HEK293 (cell line): ENCODE measurements at regions not wholly inside any gene's neighbourhood (a gene's known extent, or its start where the extent isn't known, plus 50 kb on each side); places are given as distances from the start of the nearest gene placed in this dataset.

Experiments used
- BCL11A ChIP-seq: fragments of 450-650 bp; formaldehyde crosslinking; IDR thresholded peaks from 2 replicates; pipeline ENCODE4 v1.5.1; 2016; ENCODE audit warnings: low read depth, missing biosample characterization, missing genetic modification characterization
- FEZF1 ChIP-seq: fragments of 450-650 bp; formaldehyde crosslinking; IDR thresholded peaks from 2 replicates; pipeline ENCODE4 v1.5.1; 2016; ENCODE audit warnings: missing biosample characterization, missing genetic modification characterization
- HOXC10 ChIP-seq: sonication (generic); formaldehyde crosslinking; IDR thresholded peaks from 2 replicates; pipeline ENCODE4 v1.8.1; 2023; ENCODE audit warnings: mild to moderate bottlenecking, missing genetic modification reagents
- KLF1 ChIP-seq: fragments of 450-650 bp; formaldehyde crosslinking; IDR thresholded peaks from 2 replicates; pipeline ENCODE4 v1.5.1; 2016; ENCODE audit warnings: missing biosample characterization, missing genetic modification characterization
- PRDM1 ChIP-seq: fragments of 450-650 bp; formaldehyde crosslinking; IDR thresholded peaks from 2 replicates; pipeline ENCODE4; 2016; ENCODE audit warnings: missing biosample characterization, missing genetic modification characterization
- SETDB1 ChIP-seq: IDR thresholded peaks from one replicate; pipeline ENCODE4 v1.6.1; 2017; ENCODE audit warnings: mild to moderate bottlenecking, low read length, moderate library complexity, mixed read lengths; ENCODE audit not compliant: insufficient read length
- SP2 ChIP-seq: fragments of 450-650 bp; formaldehyde crosslinking; IDR thresholded peaks from 2 replicates; pipeline ENCODE4 v1.5.1; 2016; ENCODE audit warnings: missing biosample characterization, missing genetic modification characterization
- SP7 ChIP-seq: fragments of 450-650 bp; formaldehyde crosslinking; IDR thresholded peaks from 2 replicates; pipeline ENCODE4 v1.5.1; 2016; ENCODE audit warnings: missing biosample characterization, missing genetic modification characterization
- YY1 ChIP-seq: fragments of 450-650 bp; formaldehyde crosslinking; IDR thresholded peaks from 2 replicates; pipeline ENCODE4 v1.5.1; 2018; ENCODE audit warnings: missing biosample characterization, missing genetic modification characterization
- ZBTB17 ChIP-seq: fragments of 450-650 bp; formaldehyde crosslinking; IDR thresholded peaks from 2 replicates; pipeline ENCODE4 v1.5.1; 2016; ENCODE audit warnings: missing biosample characterization, missing genetic modification characterization
- ZBTB7A ChIP-seq: fragments of 450-650 bp; formaldehyde crosslinking; IDR thresholded peaks from 2 replicates; pipeline ENCODE4 v1.5.1; 2016; ENCODE audit warnings: low read depth, missing biosample characterization, missing genetic modification characterization
- ZEB2 ChIP-seq: fragments of 450-650 bp; formaldehyde crosslinking; IDR thresholded peaks from 2 replicates; pipeline ENCODE4 v1.5.1; 2016; ENCODE audit warnings: missing biosample characterization, missing genetic modification characterization
- ZFP3 ChIP-seq: fragments of 450-650 bp; formaldehyde crosslinking; IDR thresholded peaks from 2 replicates; pipeline ENCODE4 v1.5.1; 2016; ENCODE audit warnings: low read depth, missing biosample characterization, missing genetic modification characterization
- ZNF138 ChIP-seq: fragments of 450-650 bp; formaldehyde crosslinking; IDR thresholded peaks from 2 replicates; pipeline ENCODE4 v1.5.1; 2016; ENCODE audit warnings: missing biosample characterization, missing genetic modification characterization, borderline replicate concordance
- ZNF155 ChIP-seq: fragments of 450-650 bp; formaldehyde crosslinking; IDR thresholded peaks from 2 replicates; pipeline ENCODE4 v1.5.1; 2016; ENCODE audit warnings: missing biosample characterization, missing genetic modification characterization
- ZNF16 ChIP-seq: fragments of 450-650 bp; formaldehyde crosslinking; IDR thresholded peaks from 2 replicates; pipeline ENCODE4 v1.5.1; 2016; ENCODE audit warnings: low read depth, missing biosample characterization, missing genetic modification characterization
- ZNF169 ChIP-seq: fragments of 450-650 bp; formaldehyde crosslinking; IDR thresholded peaks from 2 replicates; pipeline ENCODE4 v1.5.1; 2016; ENCODE audit warnings: missing biosample characterization, missing genetic modification characterization
- ZNF175 ChIP-seq: fragments of 450-650 bp; formaldehyde crosslinking; IDR thresholded peaks from 2 replicates; pipeline ENCODE4 v1.5.1; 2016; ENCODE audit warnings: missing biosample characterization, missing genetic modification characterization
- ZNF202 ChIP-seq: fragments of 450-650 bp; formaldehyde crosslinking; IDR thresholded peaks from 2 replicates; pipeline ENCODE4 v1.5.1; 2016; ENCODE audit warnings: missing biosample characterization, missing genetic modification characterization, borderline replicate concordance
- ZNF221 ChIP-seq: fragments of 450-650 bp; formaldehyde crosslinking; IDR thresholded peaks from 2 replicates; pipeline ENCODE4 v1.5.1; 2017; ENCODE audit warnings: missing biosample characterization, missing genetic modification characterization, borderline replicate concordance
- ZNF274 ChIP-seq, 2 experiments: fragments of 200-500 bp in 1 of 2; fragments of 450-650 bp in 1 of 2; sonication (Bioruptor generic) in 1 of 2; formaldehyde crosslinking in 1 of 2; IDR thresholded peaks; 2 replicates each; pipeline versions ENCODE4 v1.5.1 to v1.6.1; 2014 to 2016; ENCODE audit warnings: borderline replicate concordance in 1 of 2, inconsistent platforms in 1 of 2, low read length in 1 of 2, missing biosample characterization in 1 of 2, missing genetic modification characterization in 1 of 2
- ZNF311 ChIP-seq: fragments of 450-650 bp; formaldehyde crosslinking; IDR thresholded peaks from 2 replicates; pipeline ENCODE4 v1.5.1; 2017; ENCODE audit warnings: missing biosample characterization, missing genetic modification characterization, borderline replicate concordance
- ZNF324 ChIP-seq: fragments of 450-650 bp; formaldehyde crosslinking; IDR thresholded peaks from 2 replicates; pipeline ENCODE4 v1.5.1; 2016; ENCODE audit warnings: missing biosample characterization, missing genetic modification characterization
- ZNF335 ChIP-seq: fragments of 450-650 bp; formaldehyde crosslinking; conservative IDR thresholded peaks from 2 replicates; pipeline ENCODE4 v1.5.1; 2016; ENCODE audit warnings: missing biosample characterization, missing genetic modification characterization
- ZNF354C ChIP-seq: fragments of 450-650 bp; formaldehyde crosslinking; IDR thresholded peaks from 2 replicates; pipeline ENCODE4 v1.5.1; 2016; ENCODE audit warnings: missing biosample characterization, missing genetic modification characterization, low read depth, borderline replicate concordance
- ZNF48 ChIP-seq: fragments of 450-650 bp; formaldehyde crosslinking; IDR thresholded peaks from 2 replicates; pipeline ENCODE4 v1.5.1; 2016; ENCODE audit warnings: missing biosample characterization, missing genetic modification characterization
- ZNF548 ChIP-seq: fragments of 450-650 bp; formaldehyde crosslinking; IDR thresholded peaks from 2 replicates; pipeline ENCODE4 v1.5.1; 2016; ENCODE audit warnings: missing biosample characterization, missing genetic modification characterization
- ZNF549 ChIP-seq: fragments of 450-650 bp; IDR thresholded peaks from 2 replicates; pipeline ENCODE4 v1.5.1; 2018; ENCODE audit warnings: missing biosample characterization, missing genetic modification characterization, mild to moderate bottlenecking, inconsistent platforms, moderate library complexity
- ZNF660 ChIP-seq: fragments of 450-650 bp; IDR thresholded peaks from 2 replicates; pipeline ENCODE4 v1.5.1; 2018; ENCODE audit warnings: missing biosample characterization, mild to moderate bottlenecking, missing genetic modification characterization
- ZNF677 ChIP-seq: fragments of 450-650 bp; IDR thresholded peaks from 2 replicates; pipeline ENCODE4 v1.5.0; 2018; ENCODE audit warnings: missing biosample characterization, mild to moderate bottlenecking, missing genetic modification characterization, moderate library complexity
- TF ChIP-seq, protein P1 (sequence below): fragments of 450-650 bp; formaldehyde crosslinking; IDR thresholded peaks from 2 replicates; pipeline ENCODE4 v1.5.1; 2016; ENCODE audit warnings: missing biosample characterization, missing genetic modification characterization
- TF ChIP-seq, protein P2 (sequence below): fragments of 450-650 bp; formaldehyde crosslinking; IDR thresholded peaks from 2 replicates; pipeline ENCODE4 v1.5.1; 2017; ENCODE audit warnings: missing biosample characterization, missing genetic modification characterization
- TF ChIP-seq, protein P3 (sequence below): IDR thresholded peaks from 2 replicates; pipeline ENCODE4 v1.6.1; 2011; ENCODE audit warnings: mild to moderate bottlenecking, low read depth, low read length, borderline replicate concordance
- TF ChIP-seq, protein P4 (sequence below): fragments of 450-650 bp; formaldehyde crosslinking; IDR thresholded peaks from 2 replicates; pipeline ENCODE4 v1.5.1; 2016; ENCODE audit warnings: missing biosample characterization, missing genetic modification characterization
- TF ChIP-seq, protein P5 (sequence below): fragments of 450-650 bp; formaldehyde crosslinking; IDR thresholded peaks from 2 replicates; pipeline ENCODE4 v1.5.1; 2016; ENCODE audit warnings: missing biosample characterization, missing genetic modification characterization

DNA sequence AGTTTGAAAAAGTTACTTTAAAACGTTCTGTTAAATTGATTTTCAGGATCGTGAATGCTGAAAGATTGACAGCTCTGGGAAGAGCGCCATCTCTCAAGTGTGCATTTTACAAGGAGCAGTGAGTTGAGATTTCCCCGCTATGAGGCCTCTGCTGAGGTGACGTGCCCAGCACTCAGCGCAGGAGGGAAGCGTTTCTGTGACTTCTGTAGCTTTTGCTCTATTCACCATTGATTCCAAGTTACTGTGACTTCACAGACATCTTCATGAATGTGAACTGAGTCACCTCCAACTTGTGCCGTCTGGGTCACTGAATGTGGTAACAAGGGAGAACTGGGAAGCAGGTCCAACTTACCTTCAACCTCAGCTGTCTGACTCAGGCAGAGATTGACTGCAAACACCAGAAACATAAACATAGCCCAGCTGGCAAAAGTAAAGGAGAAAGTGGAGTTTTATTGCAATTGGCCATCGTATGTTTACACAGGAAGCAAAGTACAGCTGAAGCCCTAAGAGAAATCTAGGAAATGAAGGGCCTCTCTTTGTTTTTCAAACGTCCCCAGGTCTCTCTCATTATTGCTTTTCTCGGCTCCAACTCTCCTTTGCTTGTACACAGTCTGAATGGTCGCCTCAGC, 428.8 kb upstream of the CLINT1 start (continued):
- TF ChIP-seq ZBTB7A (tag by site-specific recombination): no peak
- TF ChIP-seq ZNF16 (tag by site-specific recombination): no peak
- TF ChIP-seq ZNF354C (tag by site-specific recombination): no peak
- TF ChIP-seq ZFP3 (tag by site-specific recombination): no peak
- TF ChIP-seq KLF1 (tag by site-specific recombination): no peak
- TF ChIP-seq, protein P1, sequence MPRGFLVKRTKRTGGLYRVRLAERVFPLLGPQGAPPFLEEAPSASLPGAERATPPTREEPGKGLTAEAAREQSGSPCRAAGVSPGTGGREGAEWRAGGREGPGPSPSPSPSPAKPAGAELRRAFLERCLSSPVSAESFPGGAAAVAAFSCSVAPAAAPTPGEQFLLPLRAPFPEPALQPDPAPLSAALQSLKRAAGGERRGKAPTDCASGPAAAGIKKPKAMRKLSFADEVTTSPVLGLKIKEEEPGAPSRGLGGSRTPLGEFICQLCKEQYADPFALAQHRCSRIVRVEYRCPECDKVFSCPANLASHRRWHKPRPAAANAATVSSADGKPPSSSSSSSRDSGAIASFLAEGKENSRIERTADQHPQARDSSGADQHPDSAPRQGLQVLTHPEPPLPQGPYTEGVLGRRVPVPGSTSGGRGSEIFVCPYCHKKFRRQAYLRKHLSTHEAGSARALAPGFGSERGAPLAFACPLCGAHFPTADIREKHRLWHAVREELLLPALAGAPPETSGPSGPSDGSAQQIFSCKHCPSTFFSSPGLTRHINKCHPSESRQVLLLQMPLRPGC: no peak
- TF ChIP-seq SP2 (tag by site-specific recombination): no peak
- no peak for TF ChIP-seq YY1
- TF ChIP-seq ZNF660: no peak
- no peak for TF ChIP-seq BCL11A
- TF ChIP-seq ZNF274 (IDR thresholded peaks at IDR 0.05; ENCODE audit: low read length): no peak
- TF ChIP-seq ZNF274 (tag by site-specific recombination; IDR thresholded peaks at IDR 0.05; ENCODE audit: borderline replicate concordance): no peak
- no peak for TF ChIP-seq ZNF155 (tag by site-specific recombination)
- TF ChIP-seq SP7: no peak
- no peak for TF ChIP-seq ZNF311 (tag by site-specific recombination)
- TF ChIP-seq PRDM1 (tag by site-specific recombination): 0 out of 2 replicates have a peak, but pooled peaks have one; percentile 18
- TF ChIP-seq, protein P2, sequence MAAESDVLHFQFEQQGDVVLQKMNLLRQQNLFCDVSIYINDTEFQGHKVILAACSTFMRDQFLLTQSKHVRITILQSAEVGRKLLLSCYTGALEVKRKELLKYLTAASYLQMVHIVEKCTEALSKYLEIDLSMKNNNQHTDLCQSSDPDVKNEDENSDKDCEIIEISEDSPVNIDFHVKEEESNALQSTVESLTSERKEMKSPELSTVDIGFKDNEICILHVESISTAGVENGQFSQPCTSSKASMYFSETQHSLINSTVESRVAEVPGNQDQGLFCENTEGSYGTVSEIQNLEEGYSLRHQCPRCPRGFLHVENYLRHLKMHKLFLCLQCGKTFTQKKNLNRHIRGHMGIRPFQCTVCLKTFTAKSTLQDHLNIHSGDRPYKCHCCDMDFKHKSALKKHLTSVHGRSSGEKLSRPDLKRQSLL (tag by site-specific recombination): no peak
- TF ChIP-seq ZNF549 (tag by site-specific recombination): no peak
- TF ChIP-seq ZNF138 (tag by site-specific recombination): no peak
- TF ChIP-seq ZNF169 (tag by site-specific recombination): no peak
- TF ChIP-seq, protein P3, sequence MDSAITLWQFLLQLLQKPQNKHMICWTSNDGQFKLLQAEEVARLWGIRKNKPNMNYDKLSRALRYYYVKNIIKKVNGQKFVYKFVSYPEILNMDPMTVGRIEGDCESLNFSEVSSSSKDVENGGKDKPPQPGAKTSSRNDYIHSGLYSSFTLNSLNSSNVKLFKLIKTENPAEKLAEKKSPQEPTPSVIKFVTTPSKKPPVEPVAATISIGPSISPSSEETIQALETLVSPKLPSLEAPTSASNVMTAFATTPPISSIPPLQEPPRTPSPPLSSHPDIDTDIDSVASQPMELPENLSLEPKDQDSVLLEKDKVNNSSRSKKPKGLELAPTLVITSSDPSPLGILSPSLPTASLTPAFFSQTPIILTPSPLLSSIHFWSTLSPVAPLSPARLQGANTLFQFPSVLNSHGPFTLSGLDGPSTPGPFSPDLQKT: no peak
- no peak for TF ChIP-seq ZNF48 (tag by site-specific recombination)
- no peak for TF ChIP-seq ZNF677
- no peak for TF ChIP-seq ZNF175 (tag by site-specific recombination)
- peak; percentile 22 for TF ChIP-seq SETDB1
- TF ChIP-seq HOXC10 (CRISPR knock-in tag): no peak
- TF ChIP-seq ZNF221 (tag by site-specific recombination): no peak
- TF ChIP-seq ZNF548 (tag by site-specific recombination): no peak
- TF ChIP-seq FEZF1 (tag by site-specific recombination): peak; percentile 82
- no peak for TF ChIP-seq ZNF202 (tag by site-specific recombination)
- no peak for TF ChIP-seq ZBTB17
- TF ChIP-seq, protein P4, sequence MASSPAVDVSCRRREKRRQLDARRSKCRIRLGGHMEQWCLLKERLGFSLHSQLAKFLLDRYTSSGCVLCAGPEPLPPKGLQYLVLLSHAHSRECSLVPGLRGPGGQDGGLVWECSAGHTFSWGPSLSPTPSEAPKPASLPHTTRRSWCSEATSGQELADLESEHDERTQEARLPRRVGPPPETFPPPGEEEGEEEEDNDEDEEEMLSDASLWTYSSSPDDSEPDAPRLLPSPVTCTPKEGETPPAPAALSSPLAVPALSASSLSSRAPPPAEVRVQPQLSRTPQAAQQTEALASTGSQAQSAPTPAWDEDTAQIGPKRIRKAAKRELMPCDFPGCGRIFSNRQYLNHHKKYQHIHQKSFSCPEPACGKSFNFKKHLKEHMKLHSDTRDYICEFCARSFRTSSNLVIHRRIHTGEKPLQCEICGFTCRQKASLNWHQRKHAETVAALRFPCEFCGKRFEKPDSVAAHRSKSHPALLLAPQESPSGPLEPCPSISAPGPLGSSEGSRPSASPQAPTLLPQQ (tag by site-specific recombination): no peak; the same call in 1 of the 2 replicates
- TF ChIP-seq, protein P5, sequence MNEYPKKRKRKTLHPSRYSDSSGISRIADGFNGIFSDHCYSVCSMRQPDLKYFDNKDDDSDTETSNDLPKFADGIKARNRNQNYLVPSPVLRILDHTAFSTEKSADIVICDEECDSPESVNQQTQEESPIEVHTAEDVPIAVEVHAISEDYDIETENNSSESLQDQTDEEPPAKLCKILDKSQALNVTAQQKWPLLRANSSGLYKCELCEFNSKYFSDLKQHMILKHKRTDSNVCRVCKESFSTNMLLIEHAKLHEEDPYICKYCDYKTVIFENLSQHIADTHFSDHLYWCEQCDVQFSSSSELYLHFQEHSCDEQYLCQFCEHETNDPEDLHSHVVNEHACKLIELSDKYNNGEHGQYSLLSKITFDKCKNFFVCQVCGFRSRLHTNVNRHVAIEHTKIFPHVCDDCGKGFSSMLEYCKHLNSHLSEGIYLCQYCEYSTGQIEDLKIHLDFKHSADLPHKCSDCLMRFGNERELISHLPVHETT (tag by site-specific recombination): no peak
- no peak for TF ChIP-seq ZEB2 (tag by site-specific recombination)
- TF ChIP-seq ZNF335 (tag by site-specific recombination): no peak
- no peak for TF ChIP-seq ZNF324 (tag by site-specific recombination)
